HG03520 (cell line): ENCODE measurements at regions not wholly inside any gene's neighbourhood (a gene's known extent, or its start where the extent isn't known, plus 50 kb on each side); places are given as distances from the start of the nearest gene placed in this dataset.
A peak's percentile ranks its signal among the peaks of the same experiment; 100 is the strongest.

Experiments used
- ATAC-seq: cut with Tn5 transposase; IDR thresholded peaks from one replicate; pipeline ENCODE4 v1.9.1; 2021; ENCODE audit warnings: mild to moderate bottlenecking, moderate library complexity; ENCODE audit not compliant: unreplicated experiment

- ATAC-seq: no peak
These were observed 185.3 kb upstream of the WWC1 start for GRCh38 chr5:168106008-168106761.

DNA sequence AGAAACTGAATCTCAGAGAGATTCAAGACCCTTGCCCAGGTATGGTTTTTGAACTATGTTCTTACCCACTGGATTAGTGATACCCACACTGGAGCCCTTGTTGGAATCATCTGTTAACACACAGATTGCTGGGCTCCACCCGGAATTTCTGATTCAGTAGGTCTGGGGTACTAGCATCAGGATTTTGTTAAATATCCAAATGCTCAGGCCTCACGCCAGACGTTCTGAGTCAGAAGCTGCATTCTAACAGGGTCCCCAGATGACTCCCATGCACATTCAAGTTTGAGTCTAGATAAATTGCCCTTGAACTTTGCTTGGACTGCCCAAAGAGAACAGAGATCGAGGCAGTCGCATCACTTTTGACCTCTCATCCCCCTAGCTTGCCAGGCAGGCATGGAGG is 182.0 kb upstream of the WWC1 start:
- ATAC-seq: no peak

DNA sequence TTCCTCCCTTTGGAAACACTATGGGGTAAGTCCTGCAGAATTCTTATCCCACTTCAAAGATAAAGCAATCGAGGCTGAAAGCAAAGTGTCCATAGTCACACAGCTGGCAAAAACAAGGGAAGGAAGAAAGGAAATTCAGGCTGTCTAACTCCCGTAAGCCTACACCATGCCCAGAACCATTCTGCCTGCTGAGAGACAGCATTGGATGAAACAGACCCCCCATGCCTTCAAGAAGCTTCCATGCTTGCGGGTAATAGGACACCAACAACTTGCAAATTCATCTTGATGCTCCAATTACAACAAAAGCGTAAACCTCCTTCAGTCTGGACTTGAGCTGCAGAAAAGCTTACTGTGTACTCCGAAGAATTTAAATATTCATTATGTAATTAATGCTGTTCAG is 181.1 kb upstream of the WWC1 start:
- no peak for ATAC-seq

DNA sequence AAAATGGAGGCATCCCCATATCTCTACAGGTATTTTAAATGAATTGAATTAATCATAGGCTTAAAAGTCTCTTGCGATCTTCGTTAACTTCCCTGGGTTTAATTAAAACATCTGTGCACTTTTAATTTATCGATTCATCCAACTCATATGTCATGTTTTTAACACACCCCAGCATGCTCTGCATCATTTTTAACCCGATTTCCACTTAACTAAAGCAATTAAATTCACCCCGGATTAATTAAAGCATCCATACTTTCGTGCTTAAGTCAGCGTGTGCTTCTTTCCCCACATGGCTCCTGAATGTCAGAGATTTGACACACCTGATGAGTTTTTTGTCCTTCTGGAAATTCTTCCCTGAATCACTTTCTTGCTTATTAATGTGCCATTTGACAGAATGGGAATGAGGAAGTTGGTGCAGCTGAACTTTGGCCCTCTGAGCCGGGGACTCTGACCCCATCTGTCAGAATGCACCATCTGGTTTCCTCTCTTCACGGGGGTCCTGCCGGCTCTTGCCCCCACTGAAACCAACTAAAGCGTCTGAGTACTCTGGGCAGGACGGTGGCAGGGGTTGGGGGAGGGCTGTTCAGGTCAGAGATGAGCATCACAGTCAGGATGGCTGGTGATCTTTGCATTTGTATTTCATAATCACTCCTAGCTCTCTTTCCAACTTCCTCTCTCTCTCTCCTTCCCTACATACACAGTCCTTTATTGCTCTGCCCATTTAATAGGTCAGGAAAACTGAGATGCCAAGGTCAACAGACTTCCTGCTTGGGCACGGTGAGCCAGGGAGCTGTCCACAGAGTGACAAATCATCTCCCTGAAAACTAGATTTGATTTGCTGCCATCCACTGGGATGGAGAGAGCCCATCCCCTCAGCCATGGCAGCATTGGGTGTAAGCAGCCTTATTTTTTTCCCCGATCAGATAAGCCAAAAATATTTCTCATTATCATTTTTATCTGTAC is 180.3 kb upstream of the WWC1 start:
- ATAC-seq: no peak

DNA sequence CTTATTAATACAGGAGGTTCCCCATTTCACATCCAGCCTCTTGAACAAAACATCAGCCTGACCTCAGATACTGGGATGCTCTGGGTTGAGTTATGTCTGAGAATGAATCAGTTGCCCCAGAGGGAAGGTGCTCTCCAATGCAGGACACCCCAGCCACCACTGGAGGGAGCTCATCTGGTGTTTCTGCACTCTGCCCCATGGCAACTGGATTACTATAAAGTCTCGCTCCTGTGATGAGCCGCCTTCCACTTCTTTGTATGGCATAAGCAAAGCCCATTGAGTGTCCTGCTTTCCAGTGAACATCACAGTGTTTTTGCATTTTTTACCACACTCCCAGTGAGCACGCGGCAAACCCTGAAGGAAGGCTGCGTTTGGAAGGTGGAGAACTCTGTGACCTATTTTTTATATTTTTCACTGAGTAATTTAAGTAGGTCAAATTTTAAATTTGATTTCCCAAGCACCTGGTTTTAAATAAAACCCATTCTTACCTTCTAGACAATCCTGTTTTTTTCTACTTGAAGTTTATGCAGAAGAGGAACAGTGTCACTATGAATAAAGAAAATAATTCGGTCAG is 176.9 kb upstream of the WWC1 start:
- peak; percentile 96 for ATAC-seq

DNA sequence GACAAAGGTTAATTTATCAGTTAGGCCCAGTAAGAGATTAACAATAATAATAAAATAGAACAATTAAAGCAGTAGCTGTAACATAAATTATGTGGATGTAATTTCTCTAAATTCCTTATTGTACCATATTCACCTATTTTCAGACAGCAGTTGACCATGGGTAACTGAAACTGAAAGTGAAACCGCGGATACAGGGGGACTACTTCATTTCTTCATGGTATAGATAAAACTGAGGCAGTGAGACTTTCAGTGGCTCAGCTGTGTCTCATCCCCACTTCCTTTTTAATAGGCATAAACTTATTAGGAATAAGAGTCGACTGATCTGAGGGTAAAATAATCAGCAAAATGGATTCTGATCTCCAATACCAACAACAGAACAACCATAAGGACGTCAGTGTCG is 174.0 kb upstream of the WWC1 start:
- no peak for ATAC-seq

GRCh38 chr5:168118042-168118668 is 173.3 kb upstream of the WWC1 start:
- no peak for ATAC-seq

- ATAC-seq: no peak
These were observed 170.9 kb upstream of the WWC1 start for GRCh38 chr5:168120401-168121137.

GRCh38 chr5:168121138-168121494 is 170.3 kb upstream of the WWC1 start:
- no peak for ATAC-seq

- peak; percentile 94 for ATAC-seq
These were observed 167.6 kb upstream of the WWC1 start for GRCh38 chr5:168123631-168124528.

- no peak for ATAC-seq
These were observed 165.8 kb upstream of the WWC1 start for GRCh38 chr5:168125445-168126199.

- ATAC-seq: no peak
These were observed 164.8 kb upstream of the WWC1 start for GRCh38 chr5:168126606-168127005.

GRCh38 chr5:168128111-168128510 is 163.3 kb upstream of the WWC1 start:
- ATAC-seq: no peak

GRCh38 chr5:168128557-168128956 is 162.9 kb upstream of the WWC1 start:
- no peak for ATAC-seq

DNA sequence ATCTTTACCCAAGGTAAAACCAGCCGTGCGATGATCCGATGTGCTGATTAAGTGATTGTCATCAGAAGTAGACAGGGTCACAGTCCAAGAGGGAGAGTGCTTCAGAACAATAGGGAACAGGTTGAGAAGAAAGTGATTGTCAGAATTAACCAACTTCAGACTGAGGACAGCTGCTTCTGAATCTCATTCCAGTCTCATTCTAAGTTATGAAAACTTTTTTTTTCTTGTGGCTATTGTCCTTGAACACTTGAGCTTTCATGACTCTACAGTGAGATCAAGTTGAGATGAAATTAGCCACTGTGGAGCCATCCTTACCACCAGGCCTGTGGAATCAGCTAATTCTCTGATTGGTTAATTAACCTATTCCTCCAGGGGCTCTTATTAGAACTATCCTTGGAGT is 159.9 kb upstream of the WWC1 start:
- no peak for ATAC-seq

- ATAC-seq: no peak
These were observed 159.2 kb upstream of the WWC1 start for GRCh38 chr5:168132241-168132641.

GRCh38 chr5:168135897-168136296 is 155.5 kb upstream of the WWC1 start:
- ATAC-seq: peak; percentile 99

- ATAC-seq: peak; percentile 16
These were observed 155.1 kb upstream of the WWC1 start for GRCh38 chr5:168136340-168136739.

- ATAC-seq: peak; percentile 30
These were observed 154.2 kb upstream of the WWC1 start for GRCh38 chr5:168137265-168137664.
